HCT116 (cell line): ENCODE measurements at regions not wholly inside any gene's neighbourhood (a gene's known extent, or its start where the extent isn't known, plus 50 kb on each side); places are given as distances from the start of the nearest gene placed in this dataset.

Source experiments
- ATAC-seq: fragments of 200-7000 bp; cut with Tn5 transposase; 2 replicates; pipeline ENCODE4 v1.9.1; 2020; ENCODE audit warnings: mild to moderate bottlenecking, moderate library complexity
- BruUV-seq: library from RNA; stranded (reverse); fragments of 400-500 nt; replicated peaks from 2 replicates; lab custom pipeline; 2021; lab: Mats Ljungman, UMichigan
- CTCF ChIA-PET: fragments of 300-600 bp; sonication (Branson Sonifier 250); formaldehyde crosslinking; loops from one replicate; lab custom pipeline; 2021; ENCODE audit warnings: antibody characterized with exemption; lab: Charles Lee
- POLR2A ChIA-PET: fragments of 300-600, 350-600 bp; sonication (Branson Sonifier 250); formaldehyde crosslinking; loops from one replicate; lab custom pipeline; 2021; ENCODE audit warnings: antibody characterized with exemption; lab: Charles Lee
- RAD21 ChIA-PET, 2 experiments: fragments of 300-600 bp; sonication (Branson Sonifier 250); formaldehyde crosslinking; loops; one replicate each; lab custom pipeline; 2023; ENCODE audit warnings: low total read pairs in 2 of 2; ENCODE audit not compliant: uncharacterized antibody in 2 of 2, unreplicated experiment in 2 of 2, low non-redundant PET in 1 of 2; lab: Charles Lee
- DNase-seq: peaks from one replicate; pipeline ENCODE4 v3.0.0-alpha.2; 2010; ENCODE audit warnings: low read depth, low spot score
- H2AFZ ChIP-seq: fragments of 200-600 bp; shearing (Covaris generic), sonication (generic); 2 replicates; pipeline ENCODE4 v1.6.1; 2017; ENCODE audit warnings: low read depth, mixed run types, mixed read lengths, antibody characterized with exemption, low read length; ENCODE audit not compliant: poor library complexity, severe bottlenecking
- H3K27ac ChIP-seq: 2 replicates; pipeline ENCODE4 v1.5.1; 2012; ENCODE audit warnings: low read depth, low read length
- H3K27me3 ChIP-seq: fragments of 200-600 bp; sonication (generic); 2 replicates; pipeline ENCODE4 v1.6.1; 2016; ENCODE audit warnings: mixed run types, low read length, mixed read lengths; ENCODE audit not compliant: insufficient read depth
- H3K36me3 ChIP-seq, 2 experiments: fragments of 200-500 bp in 1 of 2; fragments of 200-600 bp in 1 of 2; sonication (Bioruptor generic) in 1 of 2; sonication (generic) in 1 of 2; 2 replicates each; pipeline versions ENCODE4 v1.5.1 to v1.6.1; 2014 to 2016; ENCODE audit warnings: low read length in 2 of 2, inconsistent platforms in 1 of 2, mixed read lengths in 1 of 2, mixed run types in 1 of 2; ENCODE audit not compliant: insufficient read depth in 2 of 2, control insufficient read depth in 1 of 2
- H3K4me1 ChIP-seq, 2 experiments: fragments of 200-600 bp in 1 of 2; sonication (generic) in 1 of 2; 2 replicates each; pipeline versions ENCODE4 v1.5.1 to v1.6.1; 2012 to 2017; ENCODE audit warnings: low read length in 2 of 2, inconsistent platforms in 1 of 2, mild to moderate bottlenecking in 1 of 2, mixed read lengths in 1 of 2, mixed run types in 1 of 2, moderate library complexity in 1 of 2; ENCODE audit not compliant: insufficient read depth in 2 of 2, control insufficient read depth in 1 of 2
- H3K4me2 ChIP-seq: fragments of 200-600 bp; sonication (generic); 2 replicates; pipeline ENCODE4 v1.6.1; 2017; ENCODE audit warnings: mixed run types, low read length, mixed read lengths
- H3K4me3 ChIP-seq, 2 experiments: fragments of 200-600 bp in 1 of 2; sonication (generic) in 1 of 2; replicated peaks in 1 of 2; 2 replicates each; pipeline ENCODE4 v1.5.1; 2011 to 2016; ENCODE audit warnings: low read length in 2 of 2, control low read depth in 1 of 2, low read depth in 1 of 2, mild to moderate bottlenecking in 1 of 2, mixed read lengths in 1 of 2, mixed run types in 1 of 2
- H3K79me2 ChIP-seq: fragments of 200-600 bp; sonication (generic); 2 replicates; pipeline ENCODE4 v1.6.1; 2017; ENCODE audit warnings: mild to moderate bottlenecking, mixed run types, low read length, moderate library complexity, mixed read lengths; ENCODE audit not compliant: insufficient read depth
- H3K9ac ChIP-seq: fragments of 200-600 bp; sonication (generic); 2 replicates; pipeline ENCODE4 v1.6.1; 2016; ENCODE audit warnings: low read length, mixed read lengths
- H3K9me2 ChIP-seq: fragments of 200-600 bp; sonication (generic), shearing (Covaris generic); 2 replicates; pipeline ENCODE4 v1.6.1; 2017; ENCODE audit warnings: mixed run types, mild to moderate bottlenecking, moderate library complexity; ENCODE audit not compliant: insufficient read depth
- H3K9me3 ChIP-seq, 2 experiments: fragments of 200-500 bp in 1 of 2; fragments of 200-600 bp in 1 of 2; sonication (Bioruptor generic) in 1 of 2; sonication (generic) in 1 of 2; 2 replicates each; pipeline ENCODE4 v1.6.1; 2014 to 2017; ENCODE audit warnings: low read length in 2 of 2, mixed read lengths in 2 of 2, inconsistent platforms in 1 of 2, low read depth in 1 of 2, mild to moderate bottlenecking in 1 of 2, mixed run types in 1 of 2, moderate library complexity in 1 of 2; ENCODE audit not compliant: control insufficient read depth in 1 of 2, insufficient read depth in 1 of 2
- H4K20me1 ChIP-seq: fragments of 200-600 bp; sonication (generic), shearing (Covaris generic); 2 replicates; pipeline ENCODE4 v1.6.1; 2017; ENCODE audit warnings: mixed run types, mild to moderate bottlenecking, moderate library complexity; ENCODE audit not compliant: insufficient read depth
- CEBPB ChIP-seq: IDR thresholded peaks from 2 replicates; pipeline ENCODE4 v1.6.1; 2012; ENCODE audit warnings: low read depth
- EGR1 ChIP-seq: IDR thresholded peaks from 2 replicates; pipeline ENCODE4 v1.6.1; 2012; ENCODE audit warnings: low read depth
- ELF1 ChIP-seq: IDR thresholded peaks from 2 replicates; pipeline ENCODE4 v1.6.1; 2012; ENCODE audit warnings: low read depth, borderline replicate concordance
- EZH2 ChIP-seq: fragments of 200-600 bp; sonication (generic); IDR thresholded peaks from 2 replicates; pipeline ENCODE4 v1.6.1; 2017; ENCODE audit warnings: antibody characterized with exemption, mixed run types
- EZH2phosphoT487 ChIP-seq: fragments of 200-600 bp; IDR thresholded peaks from 2 replicates; pipeline ENCODE4 v1.6.1; 2018; ENCODE audit warnings: antibody characterized with exemption, borderline replicate concordance
- FOSL1 ChIP-seq: IDR thresholded peaks from 2 replicates; pipeline ENCODE4 v1.6.1; 2012; ENCODE audit warnings: low read depth
- JUND ChIP-seq: IDR thresholded peaks from 2 replicates; pipeline ENCODE4 v1.6.1; 2012
- POLR2AphosphoS5 ChIP-seq: IDR thresholded peaks from 2 replicates; pipeline ENCODE4 v1.6.1; 2011; ENCODE audit warnings: mild to moderate bottlenecking, low read depth, low read length, moderate library complexity
- RAD21 ChIP-seq: IDR thresholded peaks from 2 replicates; pipeline ENCODE4 v1.6.1; 2012; ENCODE audit warnings: low read depth, mild to moderate bottlenecking
- SRF ChIP-seq: IDR thresholded peaks from 2 replicates; pipeline ENCODE4 v1.6.1; 2012; ENCODE audit warnings: low read depth
- YY1 ChIP-seq: IDR thresholded peaks from 2 replicates; pipeline ENCODE4 v1.6.1; 2011; ENCODE audit warnings: low read length, low read depth, moderate library complexity, mild to moderate bottlenecking; ENCODE audit not compliant: insufficient replicate concordance; ENCODE audit errors: extremely low read depth
- intact Hi-C: fragments of 100-400 bp; cut with micrococcal nuclease; formaldehyde crosslinking; loops from 2 replicates; pipeline ENCODE4 v1.10.0; 2022
- TF ChIP-seq, protein P1 (sequence below): IDR thresholded peaks from 2 replicates; pipeline ENCODE4 v1.6.1; 2012
- TF ChIP-seq, protein P2 (sequence below), 3 experiments: fragments of 200-600 bp in 1 of 3; sonication (generic) in 1 of 3; IDR thresholded peaks in 2 of 3; conservative IDR thresholded peaks in 1 of 3; 2 replicates each; pipeline ENCODE4 v1.5.1; 2012 to 2017; ENCODE audit warnings: low read depth in 2 of 3, low read length in 2 of 3, antibody characterized with exemption in 1 of 3, borderline replicate concordance in 1 of 3, control low read depth in 1 of 3, mild to moderate bottlenecking in 1 of 3, mixed read lengths in 1 of 3, mixed run types in 1 of 3, moderate library complexity in 1 of 3; ENCODE audit not compliant: insufficient read depth in 1 of 3

DNA sequence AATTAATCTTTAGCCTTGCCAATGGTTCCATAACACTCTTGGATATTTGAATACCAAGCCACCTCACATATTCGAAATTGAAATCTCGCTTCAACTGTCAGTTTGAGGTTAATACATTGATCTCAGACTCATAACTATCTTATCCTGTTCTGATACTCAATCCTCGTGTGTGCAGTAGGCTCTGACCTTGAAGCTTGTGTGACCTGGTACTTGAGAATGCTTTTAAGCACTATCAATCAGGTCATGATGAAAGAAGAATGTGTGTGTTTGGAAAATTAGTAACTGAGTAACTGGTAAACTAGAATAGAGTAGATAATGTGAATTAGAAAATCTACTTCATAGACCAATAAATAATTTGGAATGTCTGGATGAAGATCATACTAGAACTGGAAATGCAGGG lies 1266.7 kb downstream of the MAT2B start:
- RAD21 ChIA-PET: no interaction called here
- intact Hi-C loops: no loop called here
- Histone ChIP-seq H3K27ac (no peak overlapping the region), H3K4me3 (no peak overlapping the region), H3K9me3 (peaks cover 4 to 14% of the 10 kb centered on the region in 2 experiments; a peak in 2 of 4 replicates), H3K4me2 (no peak overlapping the region), H3K4me1 (no peaks in the 10 kb centered on the region), H4K20me1 (no peaks in the 10 kb centered on the region; the same call in 1 of the 2 replicates), H2AFZ (no peak overlapping the region), H3K79me2 (no peaks in the 10 kb centered on the region), H3K27me3 (no peaks in the 10 kb centered on the region), H3K9ac (no peak overlapping the region), H3K9me2 (no peaks in the 10 kb centered on the region), H3K36me3 (no peaks in the 10 kb centered on the region)
- CTCF ChIA-PET: no interaction called here
- DNase-seq (no peak), ATAC-seq (no peak)
- no TSS peak for BruUV-seq
- POLR2A ChIA-PET: no interaction called here
- TF ChIP-seq RAD21 (no peak), SRF (no peak), ELF1 (no peak), JUND (no peak), EZH2phosphoT487 (no peak), YY1 (no peak), EZH2 (no peak), CEBPB (no peak), FOSL1 (no peak), EGR1 (no peak), POLR2AphosphoS5 (no peak)
- TF ChIP-seq, protein P1, sequence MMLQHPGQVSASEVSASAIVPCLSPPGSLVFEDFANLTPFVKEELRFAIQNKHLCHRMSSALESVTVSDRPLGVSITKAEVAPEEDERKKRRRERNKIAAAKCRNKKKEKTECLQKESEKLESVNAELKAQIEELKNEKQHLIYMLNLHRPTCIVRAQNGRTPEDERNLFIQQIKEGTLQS: no peak
- TF ChIP-seq, protein P2, sequence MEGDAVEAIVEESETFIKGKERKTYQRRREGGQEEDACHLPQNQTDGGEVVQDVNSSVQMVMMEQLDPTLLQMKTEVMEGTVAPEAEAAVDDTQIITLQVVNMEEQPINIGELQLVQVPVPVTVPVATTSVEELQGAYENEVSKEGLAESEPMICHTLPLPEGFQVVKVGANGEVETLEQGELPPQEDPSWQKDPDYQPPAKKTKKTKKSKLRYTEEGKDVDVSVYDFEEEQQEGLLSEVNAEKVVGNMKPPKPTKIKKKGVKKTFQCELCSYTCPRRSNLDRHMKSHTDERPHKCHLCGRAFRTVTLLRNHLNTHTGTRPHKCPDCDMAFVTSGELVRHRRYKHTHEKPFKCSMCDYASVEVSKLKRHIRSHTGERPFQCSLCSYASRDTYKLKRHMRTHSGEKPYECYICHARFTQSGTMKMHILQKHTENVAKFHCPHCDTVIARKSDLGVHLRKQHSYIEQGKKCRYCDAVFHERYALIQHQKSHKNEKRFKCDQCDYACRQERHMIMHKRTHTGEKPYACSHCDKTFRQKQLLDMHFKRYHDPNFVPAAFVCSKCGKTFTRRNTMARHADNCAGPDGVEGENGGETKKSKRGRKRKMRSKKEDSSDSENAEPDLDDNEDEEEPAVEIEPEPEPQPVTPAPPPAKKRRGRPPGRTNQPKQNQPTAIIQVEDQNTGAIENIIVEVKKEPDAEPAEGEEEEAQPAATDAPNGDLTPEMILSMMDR (IDR thresholded peaks at IDR 0.05 in 2 of 3, conservative IDR thresholded peaks at IDR 0.05 in 1 of 3; ENCODE audit: borderline replicate concordance in 1 of 3, insufficient read depth in 1 of 3, low read depth in 2 of 3, low read length in 2 of 3): no peak
